Fibroblast of lung (primary cell): ENCODE measurements at regions not wholly inside any gene's neighbourhood (a gene's known extent, or its start where the extent isn't known, plus 50 kb on each side); places are given as distances from the start of the nearest gene placed in this dataset.

Experiments used
- CTCF ChIP-seq, 2 donors: IDR thresholded peaks in 1 of 2; conservative IDR thresholded peaks in 1 of 2; 1 replicate in 1 of 2; 2 replicates in 1 of 2; pipeline ENCODE4 v1.5.1; 2011 to 2012; ENCODE audit warnings: low read length in 2 of 2, control low read depth in 1 of 2, inconsistent platforms in 1 of 2, low read depth in 1 of 2, mild to moderate bottlenecking in 1 of 2
- EZH2 ChIP-seq: IDR thresholded peaks from 2 replicates; pipeline ENCODE4 v1.5.1; 2012; ENCODE audit warnings: low read length, control low read depth, mild to moderate bottlenecking; ENCODE audit errors: missing control alignments

- no peak for TF ChIP-seq CTCF (conservative IDR thresholded peaks at IDR 0.05 in 1 of 2, IDR thresholded peaks at IDR 0.05 in 1 of 2; ENCODE audit: low read depth in 1 of 2, low read length in 2 of 2)
- TF ChIP-seq EZH2: no peak
Measured at GRCh38 chr6:67224989-67225388, 1410.1 kb upstream of the ADGRB3 start.
